Kidney (tissue), 13 donors: ENCODE measurements at regions not wholly inside any gene's neighbourhood (a gene's known extent, or its start where the extent isn't known, plus 50 kb on each side); places are given as distances from the start of the nearest gene placed in this dataset.
A peak's percentile ranks its signal among the peaks of the same experiment; 100 is the strongest.

Source experiments
- DNase-seq, 5 donors: peaks; one replicate each; pipeline ENCODE4 v3.0.0-alpha.2; 2013 to 2020
- FAIRE-seq: peaks from 2 replicates; lab custom pipeline; 2012; peaks lifted over from hg19 to GRCh38; lab: Jason Lieb, UNC
- H3K27ac ChIP-seq, 2 donors: one replicate each; pipeline ENCODE4 v1.7.0; 2013; ENCODE audit warnings: low read depth in 2 of 2, low read length in 2 of 2, inconsistent platforms in 1 of 2
- H3K27me3 ChIP-seq: one replicate; pipeline ENCODE4 v1.7.1; 2013; ENCODE audit warnings: low read length, inconsistent platforms; ENCODE audit not compliant: control insufficient read depth, insufficient read depth
- H3K36me3 ChIP-seq, 3 donors: one replicate each; pipeline versions ENCODE4 v1.7.0 to v1.7.1; 2013; ENCODE audit warnings: low read length in 3 of 3, control low read depth in 1 of 3, inconsistent platforms in 1 of 3; ENCODE audit not compliant: insufficient read depth in 3 of 3, control insufficient read depth in 2 of 3
- H3K4me1 ChIP-seq, 3 donors: one replicate each; pipeline versions ENCODE4 v1.7.0 to v1.7.1; 2013; ENCODE audit warnings: low read length in 3 of 3, inconsistent platforms in 1 of 3, low read depth in 1 of 3; ENCODE audit not compliant: control insufficient read depth in 2 of 3, insufficient read depth in 2 of 3
- H3K4me3 ChIP-seq, 3 donors: one replicate each; pipeline versions ENCODE4 v1.7.0 to v1.8.1; 2013; ENCODE audit warnings: low read length in 3 of 3, control low read depth in 1 of 3, inconsistent platforms in 1 of 3
- H3K9ac ChIP-seq, 3 donors: one replicate each; pipeline versions ENCODE4 v1.7.0 to v1.7.1; 2013; ENCODE audit warnings: low read length in 3 of 3, control low read depth in 1 of 3, inconsistent platforms in 1 of 3
- H3K9me3 ChIP-seq, 3 donors: one replicate each; pipeline versions ENCODE4 v1.7.0 to v1.7.1; 2013; ENCODE audit warnings: low read length in 3 of 3, control low read depth in 1 of 3, inconsistent platforms in 1 of 3; ENCODE audit not compliant: control insufficient read depth in 2 of 3, insufficient read depth in 1 of 3
- intact Hi-C: fragments of 100-400 bp; cut with DNase I; formaldehyde crosslinking; loops from one replicate; pipeline ENCODE4 v1.11.1; 2022
- TF ChIP-seq, protein P1 (sequence below): IDR thresholded peaks from 3 replicates; pipeline ENCODE4 v1.5.1; 2012; ENCODE audit warnings: mild to moderate bottlenecking, moderate library complexity, borderline replicate concordance; ENCODE audit not compliant: insufficient read depth; ENCODE audit errors: extremely low read depth
- donor health status: control.
- donor health status: control.
- donor health status: control.
- donor health status: control.
- donor health status: control.
- donor health status: DM: yes; HTN: yes; CAD: no.
- donor health status: Normal renal cell carcinoma (clear cell type).

DNA sequence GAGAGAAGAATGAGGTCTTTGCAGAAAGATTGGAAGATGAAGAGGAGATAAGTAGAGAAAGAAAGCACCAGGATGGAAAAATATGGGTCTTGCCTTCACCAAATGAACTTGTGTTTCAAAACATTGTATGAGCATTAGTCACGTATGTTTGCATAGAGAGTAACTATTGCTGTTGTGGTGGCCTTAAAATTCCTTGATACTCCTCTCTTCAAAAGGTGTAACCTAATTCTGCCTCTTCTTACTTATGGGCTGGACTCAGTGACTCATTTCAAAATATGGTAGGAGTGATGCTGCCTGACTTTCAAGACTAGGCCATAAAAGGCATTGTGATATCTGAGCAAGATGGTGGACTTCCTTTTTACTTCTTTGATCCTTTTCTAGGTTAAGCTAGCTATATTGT is 228.7 kb upstream of the ZNF385D start:
- Histone ChIP-seq H3K36me3 (no peaks in the 10 kb centered on the region), H3K9me3 (peaks cover 0 to 6% (median 0%) of the 10 kb centered on the region in 3 donors), H3K4me3 (no peak overlapping the region), H3K9ac (no peak overlapping the region), H3K27me3 (no peaks in the 10 kb centered on the region), H3K27ac (no peak overlapping the region), H3K4me1 (no peaks in the 10 kb centered on the region)
- DNase-seq (no peak), FAIRE-seq (no peak)
- intact Hi-C loops, result no loop called here
- TF ChIP-seq, protein P1, sequence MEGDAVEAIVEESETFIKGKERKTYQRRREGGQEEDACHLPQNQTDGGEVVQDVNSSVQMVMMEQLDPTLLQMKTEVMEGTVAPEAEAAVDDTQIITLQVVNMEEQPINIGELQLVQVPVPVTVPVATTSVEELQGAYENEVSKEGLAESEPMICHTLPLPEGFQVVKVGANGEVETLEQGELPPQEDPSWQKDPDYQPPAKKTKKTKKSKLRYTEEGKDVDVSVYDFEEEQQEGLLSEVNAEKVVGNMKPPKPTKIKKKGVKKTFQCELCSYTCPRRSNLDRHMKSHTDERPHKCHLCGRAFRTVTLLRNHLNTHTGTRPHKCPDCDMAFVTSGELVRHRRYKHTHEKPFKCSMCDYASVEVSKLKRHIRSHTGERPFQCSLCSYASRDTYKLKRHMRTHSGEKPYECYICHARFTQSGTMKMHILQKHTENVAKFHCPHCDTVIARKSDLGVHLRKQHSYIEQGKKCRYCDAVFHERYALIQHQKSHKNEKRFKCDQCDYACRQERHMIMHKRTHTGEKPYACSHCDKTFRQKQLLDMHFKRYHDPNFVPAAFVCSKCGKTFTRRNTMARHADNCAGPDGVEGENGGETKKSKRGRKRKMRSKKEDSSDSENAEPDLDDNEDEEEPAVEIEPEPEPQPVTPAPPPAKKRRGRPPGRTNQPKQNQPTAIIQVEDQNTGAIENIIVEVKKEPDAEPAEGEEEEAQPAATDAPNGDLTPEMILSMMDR, result no peak

DNA sequence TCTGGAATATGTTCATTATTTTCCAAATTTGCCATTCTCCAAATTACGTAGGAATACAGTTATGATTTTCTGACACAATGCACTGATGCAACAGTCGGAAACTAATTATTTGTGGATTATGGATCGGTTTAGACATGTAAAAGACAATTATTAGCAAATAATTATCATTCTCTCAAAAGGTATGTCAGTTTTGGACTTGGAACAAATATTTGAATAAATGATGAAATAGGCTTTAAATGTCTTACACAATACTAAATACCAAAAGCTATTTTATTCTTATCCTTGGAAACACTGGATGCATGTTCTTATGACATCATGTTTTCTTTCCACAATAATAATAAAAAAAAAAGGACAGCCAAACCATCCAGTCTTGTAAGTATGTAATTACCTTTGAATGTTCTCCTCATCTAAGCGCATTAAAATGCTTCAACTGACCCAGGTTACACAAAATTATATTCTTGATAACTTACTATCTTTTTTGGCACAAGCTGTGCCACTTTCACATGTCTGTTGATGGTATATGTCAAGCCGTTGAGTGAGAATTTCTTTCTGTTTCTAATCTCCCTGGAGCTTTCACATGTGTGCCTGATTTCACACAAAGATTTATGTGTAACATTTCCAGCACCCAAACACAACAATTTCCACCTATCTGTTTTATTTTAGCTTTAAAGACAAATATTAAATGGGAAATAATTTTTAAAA is 238.5 kb upstream of the ZNF385D start:
- Histone ChIP-seq H3K9ac (no peak overlapping the region), H3K9me3 (no peaks in the 10 kb centered on the region), H3K4me3 (no peak overlapping the region), H3K27me3 (no peaks in the 10 kb centered on the region), H3K27ac (no peak overlapping the region), H3K36me3 (no peaks in the 10 kb centered on the region), H3K4me1 (no peaks in the 10 kb centered on the region)
- DNase-seq (no peak), FAIRE-seq (no peak)
- intact Hi-C loops, result no loop called here
- TF ChIP-seq, protein P1, result no peak

DNA sequence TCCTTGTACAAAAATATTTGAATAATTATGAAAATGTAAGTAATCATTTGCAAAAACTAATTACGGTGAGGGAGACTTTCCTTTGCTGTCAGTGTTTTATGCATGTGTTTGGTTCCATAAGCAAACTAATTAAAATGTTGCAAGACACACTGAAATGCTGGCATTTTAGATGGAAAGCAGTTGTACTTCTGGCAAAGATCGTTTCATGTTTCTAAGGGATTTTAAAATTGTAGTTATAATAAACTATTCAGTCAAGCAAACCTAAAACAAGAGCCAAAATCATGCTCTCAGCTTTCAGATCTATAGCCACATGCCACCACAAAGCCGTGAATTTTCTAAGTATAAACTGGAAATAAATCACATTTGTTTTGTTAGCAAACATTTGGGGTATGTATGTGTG is 240.1 kb upstream of the ZNF385D start:
- FAIRE-seq (no peak), DNase-seq (peak in 2 of 5 donors; percentile 4 to 12)
- TF ChIP-seq, protein P1, result no peak
- H3K4me3 ChIP-seq, result no peak overlapping the region
- no peaks in the 10 kb centered on the region for H3K36me3 ChIP-seq
- H3K9me3 ChIP-seq, result no peaks in the 10 kb centered on the region
- no peaks in the 10 kb centered on the region for H3K27me3 ChIP-seq
- no peak overlapping the region for H3K27ac ChIP-seq
- no peak overlapping the region for H3K9ac ChIP-seq
- H3K4me1 ChIP-seq, result no peaks in the 10 kb centered on the region
- intact Hi-C loops, result no loop called here
